HUES6 (cell line): ENCODE measurements at regions not wholly inside any gene's neighbourhood (a gene's known extent, or its start where the extent isn't known, plus 50 kb on each side); places are given as distances from the start of the nearest gene placed in this dataset.

Experiments used
- H3K27ac ChIP-seq: 2 replicates; pipeline ENCODE4 v1.7.0; 2013; ENCODE audit warnings: low read depth, mild to moderate bottlenecking, low read length, inconsistent platforms
- H3K27me3 ChIP-seq: 2 replicates; pipeline ENCODE4 v1.6.1; 2013; ENCODE audit warnings: low read length; ENCODE audit not compliant: control insufficient read depth, insufficient read depth
- H3K36me3 ChIP-seq: 2 replicates; pipeline ENCODE4 v1.6.1; 2013; ENCODE audit warnings: low read length; ENCODE audit not compliant: control insufficient read depth, insufficient read depth
- H3K4me1 ChIP-seq: 2 replicates; pipeline ENCODE4 v1.6.1; 2013; ENCODE audit warnings: low read length; ENCODE audit not compliant: control insufficient read depth, insufficient read depth
- H3K4me3 ChIP-seq: 2 replicates; pipeline ENCODE4 v1.5.1; 2013; ENCODE audit warnings: low read depth, low read length
- H3K9ac ChIP-seq: one replicate; pipeline ENCODE4 v1.6.1; 2013; ENCODE audit warnings: mild to moderate bottlenecking, low read length
- H3K9me3 ChIP-seq: 2 replicates; pipeline ENCODE4 v1.6.1; 2013; ENCODE audit warnings: low read depth, low read length; ENCODE audit not compliant: control insufficient read depth, insufficient read depth

GRCh38 chr20:60317401-60317800 lies 359.2 kb downstream of the CDH26 start:
- Histone ChIP-seq H3K4me1 (no peaks in the 10 kb centered on the region), H3K36me3 (no peaks in the 10 kb centered on the region), H3K4me3 (no peak overlapping the region), H3K9me3 (peaks cover 8% of the 10 kb centered on the region; the same call in 1 of the 2 replicates), H3K27me3 (no peaks in the 10 kb centered on the region), H3K9ac (no peak overlapping the region), H3K27ac (no peak overlapping the region)

GRCh38 chr20:60321601-60322000 lies 363.4 kb downstream of the CDH26 start:
- Histone ChIP-seq H3K4me1 (no peaks in the 10 kb centered on the region), H3K27ac (no peak overlapping the region), H3K27me3 (no peaks in the 10 kb centered on the region), H3K9me3 (peaks cover 2% of the 10 kb centered on the region; the same call in 1 of the 2 replicates), H3K9ac (no peak overlapping the region), H3K4me3 (no peak overlapping the region), H3K36me3 (no peaks in the 10 kb centered on the region)

GRCh38 chr20:60326821-60327220 lies 368.6 kb downstream of the CDH26 start:
- H3K9ac ChIP-seq: no peak overlapping the region
- H3K9me3 ChIP-seq: peaks cover 2% of the 10 kb centered on the region; the same call in 1 of the 2 replicates
- H3K27me3 ChIP-seq: no peaks in the 10 kb centered on the region
- H3K27ac ChIP-seq: no peak overlapping the region
- no peaks in the 10 kb centered on the region for H3K4me1 ChIP-seq
- H3K4me3 ChIP-seq: no peak overlapping the region
- no peaks in the 10 kb centered on the region for H3K36me3 ChIP-seq

GRCh38 chr20:60327971-60328660 lies 369.9 kb downstream of the CDH26 start:
- H3K27ac ChIP-seq: no peak overlapping the region
- no peaks in the 10 kb centered on the region for H3K36me3 ChIP-seq
- H3K4me3 ChIP-seq: no peak overlapping the region
- H3K9me3 ChIP-seq: peaks cover 2% of the 10 kb centered on the region; the same call in 1 of the 2 replicates
- no peaks in the 10 kb centered on the region for H3K4me1 ChIP-seq
- no peak overlapping the region for H3K9ac ChIP-seq
- no peaks in the 10 kb centered on the region for H3K27me3 ChIP-seq

GRCh38 chr20:60330461-60330860 lies 372.2 kb downstream of the CDH26 start:
- no peaks in the 10 kb centered on the region for H3K27me3 ChIP-seq

GRCh38 chr20:60331688-60332300 lies 373.6 kb downstream of the CDH26 start:
- Histone ChIP-seq H3K4me1 (no peaks in the 10 kb centered on the region), H3K36me3 (no peaks in the 10 kb centered on the region), H3K9ac (no peak overlapping the region), H3K9me3 (no peaks in the 10 kb centered on the region; the same call in 1 of the 2 replicates), H3K4me3 (no peak overlapping the region), H3K27ac (no peak overlapping the region), H3K27me3 (no peaks in the 10 kb centered on the region)

More at GRCh38 chr20:60330461-60330860, 372.2 kb downstream of the CDH26 start:
- no peaks in the 10 kb centered on the region; the same call in 1 of the 2 replicates for H3K9me3 ChIP-seq
- no peak overlapping the region for H3K4me3 ChIP-seq
- H3K27ac ChIP-seq: no peak overlapping the region
- H3K36me3 ChIP-seq: no peaks in the 10 kb centered on the region
- no peak overlapping the region for H3K9ac ChIP-seq
- H3K4me1 ChIP-seq: no peaks in the 10 kb centered on the region

GRCh38 chr20:60332523-60332922 lies 374.3 kb downstream of the CDH26 start:
- Histone ChIP-seq H3K27me3 (no peaks in the 10 kb centered on the region), H3K9me3 (no peaks in the 10 kb centered on the region; the same call in 1 of the 2 replicates)

GRCh38 chr20:60334911-60335310 lies 376.7 kb downstream of the CDH26 start:
- H3K27ac ChIP-seq: no peak overlapping the region
- no peaks in the 10 kb centered on the region for H3K36me3 ChIP-seq
- no peaks in the 10 kb centered on the region for H3K4me1 ChIP-seq
- H3K9ac ChIP-seq: no peak overlapping the region
- H3K27me3 ChIP-seq: no peaks in the 10 kb centered on the region
- H3K9me3 ChIP-seq: peaks cover 1% of the 10 kb centered on the region; the same call in 1 of the 2 replicates
- H3K4me3 ChIP-seq: no peak overlapping the region

More at GRCh38 chr20:60332523-60332922, 374.3 kb downstream of the CDH26 start:
- Histone ChIP-seq H3K4me3 (no peak overlapping the region), H3K27ac (no peak overlapping the region), H3K9ac (no peak overlapping the region), H3K4me1 (no peaks in the 10 kb centered on the region), H3K36me3 (no peaks in the 10 kb centered on the region)

GRCh38 chr20:60338556-60338955 lies 380.3 kb downstream of the CDH26 start:
- Histone ChIP-seq H3K4me1 (no peaks in the 10 kb centered on the region), H3K36me3 (no peaks in the 10 kb centered on the region), H3K4me3 (no peak overlapping the region), H3K27me3 (no peaks in the 10 kb centered on the region; the same call in 1 of the 2 replicates), H3K9me3 (peaks cover 12% of the 10 kb centered on the region; the same call in 1 of the 2 replicates), H3K27ac (no peak overlapping the region), H3K9ac (no peak overlapping the region)

- no peak overlapping the region for H3K9ac ChIP-seq
- H3K36me3 ChIP-seq: no peaks in the 10 kb centered on the region
- no peak overlapping the region for H3K27ac ChIP-seq
- H3K27me3 ChIP-seq: no peaks in the 10 kb centered on the region; the same call in 1 of the 2 replicates
- no peaks in the 10 kb centered on the region for H3K4me1 ChIP-seq
- H3K4me3 ChIP-seq: no peak overlapping the region
- H3K9me3 ChIP-seq: peaks cover 12% of the 10 kb centered on the region; the same call in 1 of the 2 replicates
Observed at GRCh38 chr20:60339738-60340137, 381.5 kb downstream of the CDH26 start.

- H3K4me3 ChIP-seq: no peak overlapping the region
- no peaks in the 10 kb centered on the region for H3K36me3 ChIP-seq
- H3K9ac ChIP-seq: no peak overlapping the region
- no peaks in the 10 kb centered on the region for H3K4me1 ChIP-seq
- no peaks in the 10 kb centered on the region; the same call in 1 of the 2 replicates for H3K27me3 ChIP-seq
- H3K27ac ChIP-seq: no peak overlapping the region
- H3K9me3 ChIP-seq: peaks cover 12% of the 10 kb centered on the region; the same call in 1 of the 2 replicates
Observed at GRCh38 chr20:60340232-60340631, 382.0 kb downstream of the CDH26 start.
